Right lobe of liver (tissue), 4 donors: ENCODE measurements at regions not wholly inside any gene's neighbourhood (a gene's known extent, or its start where the extent isn't known, plus 50 kb on each side); places are given as distances from the start of the nearest gene placed in this dataset.
"Not testable (repeated sequence)": the region's sequence is repeated elsewhere in the genome, so short reads cannot be mapped to it uniquely, and the experiment has no call there.

Experiments
- POLR2A ChIP-seq: fragments of 450-650 bp; IDR thresholded peaks from one replicate; pipeline ENCODE4 v1.6.1; 2017; ENCODE audit warnings: antibody characterized with exemption, mild to moderate bottlenecking
- TF ChIP-seq, protein P1 (sequence below), 4 donors: fragments of 200-600 bp in 3 of 4; fragments of 450-650 bp in 1 of 4; IDR thresholded peaks; one replicate each; pipeline versions ENCODE4 v1.5.1 to v1.8.0; 2016 to 2022; ENCODE audit warnings: antibody characterized with exemption in 4 of 4, mild to moderate bottlenecking in 2 of 4
- donor health status: DM: no; HTN: no; CAD: no.
- donor health status: DM: no; HTN: no; CAD: no.
- donor health status: DM: no; HTN: yes; CAD: no.

DNA sequence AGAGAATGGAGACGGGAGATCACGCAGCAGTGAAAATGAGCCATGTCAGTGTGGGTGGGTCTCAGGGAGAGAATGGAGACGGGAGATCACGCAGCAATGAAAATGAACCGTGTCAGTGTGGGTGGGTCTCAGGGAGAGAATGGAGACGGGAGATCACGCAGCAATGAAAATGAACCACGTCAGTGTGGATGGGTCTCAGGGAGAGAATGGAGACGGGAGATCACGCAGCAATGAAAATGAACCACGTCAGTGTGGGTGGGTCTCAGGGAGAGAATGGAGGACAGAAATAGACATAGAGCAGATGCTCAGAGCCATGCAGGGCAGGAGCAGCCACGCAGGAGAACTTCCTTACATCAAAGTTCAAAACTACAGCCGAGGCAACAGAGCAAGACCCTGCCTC, 89.8 kb upstream of the LPCAT1 start:
- TF ChIP-seq, protein P1, sequence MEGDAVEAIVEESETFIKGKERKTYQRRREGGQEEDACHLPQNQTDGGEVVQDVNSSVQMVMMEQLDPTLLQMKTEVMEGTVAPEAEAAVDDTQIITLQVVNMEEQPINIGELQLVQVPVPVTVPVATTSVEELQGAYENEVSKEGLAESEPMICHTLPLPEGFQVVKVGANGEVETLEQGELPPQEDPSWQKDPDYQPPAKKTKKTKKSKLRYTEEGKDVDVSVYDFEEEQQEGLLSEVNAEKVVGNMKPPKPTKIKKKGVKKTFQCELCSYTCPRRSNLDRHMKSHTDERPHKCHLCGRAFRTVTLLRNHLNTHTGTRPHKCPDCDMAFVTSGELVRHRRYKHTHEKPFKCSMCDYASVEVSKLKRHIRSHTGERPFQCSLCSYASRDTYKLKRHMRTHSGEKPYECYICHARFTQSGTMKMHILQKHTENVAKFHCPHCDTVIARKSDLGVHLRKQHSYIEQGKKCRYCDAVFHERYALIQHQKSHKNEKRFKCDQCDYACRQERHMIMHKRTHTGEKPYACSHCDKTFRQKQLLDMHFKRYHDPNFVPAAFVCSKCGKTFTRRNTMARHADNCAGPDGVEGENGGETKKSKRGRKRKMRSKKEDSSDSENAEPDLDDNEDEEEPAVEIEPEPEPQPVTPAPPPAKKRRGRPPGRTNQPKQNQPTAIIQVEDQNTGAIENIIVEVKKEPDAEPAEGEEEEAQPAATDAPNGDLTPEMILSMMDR (IDR thresholded peaks at IDR 0.05) = not testable (repeated sequence)
- not testable (repeated sequence) for TF ChIP-seq POLR2A
